SKM-1 treated with dmso at 0.1 percent for 144 hours (cell line): ENCODE measurements at regions not wholly inside any gene's neighbourhood (a gene's known extent, or its start where the extent isn't known, plus 50 kb on each side); places are given as distances from the start of the nearest gene placed in this dataset.
"Not testable (repeated sequence)": the region's sequence is repeated elsewhere in the genome, so short reads cannot be mapped to it uniquely, and the experiment has no call there.

Experiments used
- DNase-seq: peaks from one replicate; lab custom pipeline; 2025; ENCODE audit not compliant: unreplicated experiment; lab: John Stamatoyannopoulos, UW

GRCh38 chr5:29134418-29134817 is 2059.1 kb upstream of the CDH6 start:
- no peak for DNase-seq

GRCh38 chr5:29131285-29131684 is 2062.2 kb upstream of the CDH6 start:
- no peak for DNase-seq

- DNase-seq = no peak
Measured at GRCh38 chr5:29130786-29131185, 2062.7 kb upstream of the CDH6 start.

GRCh38 chr5:29127524-29128156 is 2065.8 kb upstream of the CDH6 start:
- DNase-seq = not testable (repeated sequence)

DNA sequence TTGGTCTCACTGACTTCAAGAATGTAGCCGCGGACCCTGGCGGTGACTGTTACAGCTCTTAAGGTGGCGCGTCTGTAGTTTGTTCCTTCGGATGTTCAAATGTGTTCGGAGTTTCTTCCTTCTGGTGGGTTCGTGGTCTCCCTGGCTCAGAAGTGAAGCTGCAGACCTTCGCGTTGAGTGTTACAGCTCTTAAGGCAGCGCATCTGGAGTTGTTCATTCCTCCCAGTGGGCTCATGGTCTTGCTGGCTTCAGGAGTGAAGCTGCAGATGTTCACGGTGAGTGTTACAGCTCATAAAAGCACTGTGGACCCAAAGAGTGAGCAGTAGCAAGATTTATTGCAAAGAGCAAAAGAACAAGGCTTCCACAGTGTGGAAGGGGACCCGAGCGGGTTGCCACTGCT is 2067.0 kb upstream of the CDH6 start:
- not testable (repeated sequence) for DNase-seq

DNA sequence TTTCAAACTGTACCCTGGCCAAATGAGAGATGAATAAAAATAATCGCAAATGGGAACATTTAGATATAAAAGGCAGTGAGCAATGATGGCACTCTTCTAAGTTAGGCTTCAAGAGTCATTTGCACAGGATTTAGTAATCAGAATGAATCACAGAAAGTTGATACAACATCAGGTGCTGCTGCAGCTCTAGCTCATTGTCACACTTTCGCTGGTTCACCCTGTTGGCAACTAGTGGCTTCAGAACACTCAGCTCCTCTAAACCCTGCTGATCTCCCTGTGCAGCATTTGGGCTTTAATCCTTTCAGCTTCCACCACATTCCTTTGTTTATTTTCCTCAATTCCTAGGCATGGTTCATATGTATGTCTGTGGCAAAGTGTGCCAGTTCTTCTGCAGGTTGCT is 2071.2 kb upstream of the CDH6 start:
- DNase-seq = no peak

GRCh38 chr5:29114331-29114768 is 2076.0 kb upstream of the CDH9 start:
- DNase-seq = no peak

DNA sequence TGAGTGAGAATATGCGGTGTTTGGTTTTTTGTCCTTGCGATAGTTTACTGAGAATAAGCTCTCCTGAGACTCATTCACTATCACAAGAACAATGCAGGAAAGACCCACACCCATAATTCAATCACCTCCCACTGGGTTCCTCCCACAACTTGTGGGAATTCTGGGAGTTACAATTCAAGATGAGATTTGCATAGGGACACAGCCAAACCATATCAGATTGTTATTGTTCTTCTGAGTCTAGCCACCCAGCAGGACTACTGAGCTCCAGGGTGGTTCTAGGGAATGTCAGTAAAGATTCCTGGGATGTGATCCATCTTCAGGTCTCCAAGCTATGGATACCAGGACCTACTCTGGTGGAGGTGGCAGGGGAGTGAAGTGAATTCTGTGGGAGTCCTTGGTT is 2075.1 kb upstream of the CDH9 start:
- DNase-seq = no peak

DNA sequence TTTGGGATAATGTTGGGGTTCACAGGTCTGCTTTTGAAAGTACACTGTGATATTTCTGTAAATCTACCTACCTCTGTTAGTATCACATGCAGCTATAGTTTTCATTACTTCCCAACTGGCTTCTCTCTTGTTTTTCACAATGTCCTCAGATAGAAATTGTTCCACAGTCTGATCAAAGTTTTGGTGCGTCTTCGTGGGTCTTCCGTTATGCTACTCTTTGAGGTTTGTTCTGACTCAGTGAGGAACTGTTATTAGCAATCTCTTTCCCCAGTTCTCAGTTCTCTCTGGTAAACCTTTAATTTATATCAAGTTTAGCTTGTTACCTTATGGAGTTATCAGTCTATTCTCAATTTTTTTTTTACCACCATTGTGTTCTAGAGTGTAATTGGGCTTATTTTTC is 2061.2 kb upstream of the CDH9 start:
- DNase-seq = no peak

DNA sequence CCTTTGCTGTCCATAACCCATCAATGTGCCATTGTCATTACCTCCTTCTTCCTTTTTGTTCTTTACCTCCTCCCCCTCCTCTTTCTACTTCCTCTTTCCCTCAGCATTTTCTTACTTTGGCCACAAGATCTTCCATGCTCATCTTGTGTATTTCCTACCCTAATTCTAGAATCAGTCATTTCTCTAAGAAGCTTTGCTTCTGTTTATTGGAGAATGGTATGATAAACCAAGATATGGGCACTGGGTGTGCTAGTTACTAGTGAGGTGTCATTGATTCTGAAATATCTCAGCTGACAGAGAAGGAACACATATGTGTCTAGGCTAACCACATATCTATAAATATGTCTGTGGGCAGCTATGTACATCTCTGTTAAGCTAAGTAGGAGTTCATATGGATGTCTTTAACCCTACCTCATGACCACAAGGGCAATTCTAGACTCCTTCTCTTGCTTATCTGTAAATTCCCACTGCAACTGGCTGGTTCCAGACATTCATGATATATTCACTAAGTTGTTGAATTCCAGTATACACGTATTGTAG is 2051.3 kb upstream of the CDH9 start:
- peak; percentile 68 for DNase-seq

DNA sequence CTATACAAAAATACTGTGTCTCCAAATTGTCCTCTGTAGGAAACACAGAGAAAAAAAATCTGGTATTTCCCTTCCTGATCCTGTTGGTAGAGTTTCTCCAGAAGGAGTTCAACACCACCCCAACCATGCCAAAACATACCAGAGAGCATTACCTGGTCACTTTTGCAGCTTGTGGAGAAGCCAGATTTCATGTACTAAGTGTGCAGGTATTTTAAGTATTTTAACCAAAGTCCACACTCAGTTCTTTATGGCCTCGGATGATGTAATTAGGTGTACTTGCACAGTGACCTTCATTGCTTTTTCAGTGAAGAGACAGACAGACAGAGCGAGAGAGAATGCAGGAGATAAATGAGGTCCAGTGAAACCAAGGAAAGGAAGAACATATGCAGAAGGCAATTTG is 2046.8 kb upstream of the CDH9 start:
- DNase-seq = no peak

DNA sequence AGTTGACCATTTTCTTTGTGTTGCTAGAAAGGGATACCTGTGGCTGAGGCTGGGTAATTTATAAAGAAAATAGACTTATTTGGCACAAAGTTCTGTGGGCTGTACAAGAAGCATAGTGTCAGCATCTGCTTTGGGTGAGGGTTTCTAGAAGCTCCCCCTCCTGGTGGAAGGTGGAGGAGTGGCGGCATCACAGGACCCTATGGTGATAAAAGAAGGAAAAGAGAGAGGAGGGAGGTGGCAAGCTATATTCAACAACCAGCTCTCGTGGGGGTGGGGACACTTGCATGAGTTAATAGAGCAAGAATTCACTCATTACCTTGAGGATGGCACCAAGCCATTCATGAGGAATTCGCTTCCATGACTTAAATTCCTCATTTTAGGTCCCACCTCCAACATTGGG is 2041.4 kb upstream of the CDH9 start:
- no peak for DNase-seq

GRCh38 chr5:29077451-29077850 is 2039.1 kb upstream of the CDH9 start:
- no peak for DNase-seq

DNA sequence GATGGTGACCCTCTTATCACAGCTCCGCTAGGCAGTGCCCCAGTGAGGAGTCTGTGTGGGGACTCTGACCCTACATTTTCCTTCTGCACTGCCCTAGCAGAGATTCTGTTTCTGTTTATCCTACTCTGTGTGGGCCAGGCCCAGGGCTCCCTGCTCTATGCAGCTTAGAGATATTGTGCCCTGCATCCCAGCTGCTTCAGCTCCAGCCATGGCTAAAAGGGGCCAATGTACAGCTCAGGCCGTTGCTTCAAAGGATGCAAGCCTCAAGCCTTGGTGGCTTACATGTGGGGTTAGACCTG is 2030.7 kb upstream of the CDH9 start:
- DNase-seq = no peak

GRCh38 chr5:29061381-29061780 is 2023.0 kb upstream of the CDH9 start:
- DNase-seq = no peak

DNA sequence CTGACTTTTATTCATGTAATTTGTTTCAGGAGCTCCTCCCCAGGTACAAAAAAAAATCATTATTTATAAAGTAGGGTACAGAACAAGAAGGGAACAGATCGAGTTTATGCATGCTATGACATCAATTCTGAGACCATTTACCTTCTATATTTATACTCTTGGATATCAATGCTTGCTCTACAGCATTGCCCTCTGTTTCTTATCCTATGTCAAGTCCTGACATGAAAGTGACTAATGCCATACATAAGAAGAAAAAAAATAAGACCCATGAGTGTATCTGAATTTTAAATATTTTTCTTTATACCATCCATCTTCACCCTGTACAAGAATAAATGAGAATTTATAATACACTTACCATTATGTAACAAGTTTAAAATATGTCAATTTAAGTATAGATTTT is 2016.3 kb upstream of the CDH9 start:
- DNase-seq = no peak

DNA sequence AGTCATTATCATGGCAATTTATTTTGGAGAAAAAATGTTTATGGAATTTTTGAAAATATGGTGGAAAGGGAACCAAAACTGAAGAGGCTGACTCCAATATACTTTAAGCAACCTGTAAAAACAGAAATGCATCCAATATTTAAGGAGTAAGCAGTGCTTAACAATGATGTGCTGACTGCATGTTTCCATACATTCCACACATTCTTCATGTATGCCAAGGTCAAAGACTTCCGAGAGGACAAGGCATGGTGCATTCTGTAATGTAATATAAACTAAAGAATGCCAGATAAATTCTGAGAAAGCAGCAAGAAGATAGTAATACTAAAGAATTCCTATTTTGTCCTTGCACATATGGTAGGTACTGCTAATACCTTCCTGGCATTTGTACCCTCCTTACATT is 2015.9 kb upstream of the CDH9 start:
- no peak for DNase-seq

DNA sequence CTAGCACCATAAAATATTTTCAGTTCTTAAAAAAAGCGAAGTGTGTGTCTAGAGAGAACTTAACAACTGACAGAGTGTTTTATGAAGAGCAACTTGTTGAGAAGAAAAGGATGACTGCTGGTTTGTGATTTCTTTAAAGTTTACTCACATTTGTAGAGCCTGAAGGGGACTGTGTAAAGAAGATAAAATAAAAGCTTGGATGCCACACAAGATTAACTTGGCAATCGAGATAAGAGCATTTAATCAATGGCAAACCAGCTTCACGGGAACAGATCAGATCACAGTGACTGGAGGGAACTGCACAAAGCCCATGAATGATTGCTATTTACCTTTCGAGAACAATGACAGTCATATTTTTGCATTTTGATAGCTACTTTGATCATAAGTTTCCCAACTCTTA is 2013.1 kb upstream of the CDH9 start:
- no peak for DNase-seq

DNA sequence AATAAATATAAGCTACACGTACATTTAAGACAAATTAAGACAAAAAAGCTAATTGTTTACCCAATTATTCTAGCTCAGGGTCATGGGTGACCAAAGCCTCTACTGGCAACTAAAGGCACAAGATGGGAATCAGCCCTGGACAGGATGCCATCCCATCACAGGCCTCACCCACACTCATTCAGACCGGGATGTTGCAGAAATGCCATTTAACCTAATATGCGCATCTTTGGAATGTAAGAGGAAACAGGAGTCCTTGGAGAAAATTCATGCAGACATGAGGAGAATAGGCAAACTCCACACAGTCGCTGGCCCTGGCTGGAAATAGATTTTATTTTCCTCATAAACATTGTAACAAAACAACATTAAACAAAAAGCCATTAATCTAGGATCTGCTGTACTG is 2003.8 kb upstream of the CDH9 start:
- no peak for DNase-seq

DNA sequence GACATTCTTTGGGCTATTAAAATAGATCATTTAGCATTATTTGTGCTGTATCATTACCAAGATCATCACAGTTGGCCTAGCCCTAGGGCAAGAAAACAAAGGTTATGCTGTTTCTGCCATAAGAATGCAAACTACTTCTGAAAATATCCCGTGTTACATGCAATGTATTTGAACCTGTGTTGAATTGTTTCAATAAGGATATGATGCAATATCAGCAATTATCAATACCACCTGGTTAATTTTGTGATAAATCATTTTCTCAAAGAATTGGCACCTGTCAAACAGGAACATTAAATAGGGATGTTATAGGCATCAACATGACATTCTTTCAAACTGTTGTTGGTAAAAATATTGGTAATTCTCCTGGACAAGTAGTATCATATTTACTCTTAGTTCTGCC is 2002.0 kb upstream of the CDH9 start:
- DNase-seq = no peak

DNA sequence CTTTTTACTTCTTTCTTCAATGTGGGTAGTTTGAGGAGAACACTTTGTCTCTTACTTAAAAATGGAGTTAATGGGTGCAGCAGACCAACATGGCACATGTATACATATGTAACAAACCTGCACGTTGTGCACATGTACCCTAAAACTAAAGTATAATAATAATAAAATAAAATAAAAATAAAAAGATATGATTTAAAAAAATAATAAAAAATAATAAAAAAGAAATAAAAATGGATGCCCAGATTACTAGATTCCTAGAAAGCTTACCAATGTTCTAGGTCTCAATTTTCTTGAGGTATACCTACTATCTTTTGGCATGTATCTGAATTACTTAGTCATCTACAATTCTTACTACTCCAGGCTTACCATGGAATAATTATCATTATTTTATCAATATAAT is 2001.6 kb upstream of the CDH9 start:
- no peak for DNase-seq

- DNase-seq = no peak
Measured at GRCh38 chr5:29037716-29038115, 1999.3 kb upstream of the CDH9 start.

GRCh38 chr5:29024052-29024451 is 1985.7 kb upstream of the CDH9 start:
- no peak for DNase-seq

- no peak for DNase-seq
Measured at GRCh38 chr5:29023541-29023940, 1985.2 kb upstream of the CDH9 start.
